Upper lobe of left lung (tissue), 4 donors: ENCODE measurements at regions not wholly inside any gene's neighbourhood (a gene's known extent, or its start where the extent isn't known, plus 50 kb on each side); places are given as distances from the start of the nearest gene placed in this dataset.
A peak's percentile ranks its signal among the peaks of the same experiment; 100 is the strongest.

Experiments
- EP300 ChIP-seq, 4 donors: sonication (generic); formaldehyde crosslinking; IDR thresholded peaks; one replicate each; pipeline ENCODE4 v1.5.1; 2017; ENCODE audit warnings: antibody characterized with exemption in 4 of 4, control low read depth in 2 of 4
- POLR2A ChIP-seq, 4 donors: fragments of 450-650 bp; IDR thresholded peaks; one replicate each; pipeline ENCODE4 v1.5.1; 2016 to 2017; ENCODE audit warnings: antibody characterized with exemption in 4 of 4, mild to moderate bottlenecking in 2 of 4
- POLR2AphosphoS5 ChIP-seq, 2 donors: sonication (generic); formaldehyde crosslinking; IDR thresholded peaks; one replicate each; pipeline ENCODE4 v1.5.1; 2017; ENCODE audit warnings: antibody characterized with exemption in 2 of 2
- TF ChIP-seq, protein P1 (sequence below), 6 experiments: fragments of 450-650 bp in 4 of 6; fragments of 200-600 bp in 2 of 6; sonication (generic) in 2 of 6; IDR thresholded peaks; one replicate each; pipeline ENCODE4 v1.5.1; 2016 to 2019; ENCODE audit warnings: antibody characterized with exemption in 6 of 6

DNA sequence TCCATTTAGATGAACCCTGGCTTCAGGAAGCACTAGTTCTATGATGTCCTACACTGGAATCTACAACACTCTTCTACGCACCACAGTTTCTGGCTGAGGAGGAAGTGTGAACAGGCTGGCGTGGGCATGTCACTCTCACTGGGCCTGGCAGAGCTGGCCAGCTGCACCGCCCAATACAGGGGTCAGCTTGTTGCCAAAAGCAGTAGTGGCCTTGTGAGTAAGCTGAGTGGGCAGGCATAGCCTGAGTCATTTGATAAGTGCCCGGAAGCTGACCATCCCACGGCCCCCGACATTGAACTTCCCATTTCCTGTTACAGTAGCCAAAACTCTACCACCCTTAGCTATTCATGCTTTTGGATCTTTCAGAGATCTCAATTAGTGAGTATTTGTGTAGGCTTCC lies 240.9 kb upstream of the SERP2 start:
- TF ChIP-seq, protein P1, sequence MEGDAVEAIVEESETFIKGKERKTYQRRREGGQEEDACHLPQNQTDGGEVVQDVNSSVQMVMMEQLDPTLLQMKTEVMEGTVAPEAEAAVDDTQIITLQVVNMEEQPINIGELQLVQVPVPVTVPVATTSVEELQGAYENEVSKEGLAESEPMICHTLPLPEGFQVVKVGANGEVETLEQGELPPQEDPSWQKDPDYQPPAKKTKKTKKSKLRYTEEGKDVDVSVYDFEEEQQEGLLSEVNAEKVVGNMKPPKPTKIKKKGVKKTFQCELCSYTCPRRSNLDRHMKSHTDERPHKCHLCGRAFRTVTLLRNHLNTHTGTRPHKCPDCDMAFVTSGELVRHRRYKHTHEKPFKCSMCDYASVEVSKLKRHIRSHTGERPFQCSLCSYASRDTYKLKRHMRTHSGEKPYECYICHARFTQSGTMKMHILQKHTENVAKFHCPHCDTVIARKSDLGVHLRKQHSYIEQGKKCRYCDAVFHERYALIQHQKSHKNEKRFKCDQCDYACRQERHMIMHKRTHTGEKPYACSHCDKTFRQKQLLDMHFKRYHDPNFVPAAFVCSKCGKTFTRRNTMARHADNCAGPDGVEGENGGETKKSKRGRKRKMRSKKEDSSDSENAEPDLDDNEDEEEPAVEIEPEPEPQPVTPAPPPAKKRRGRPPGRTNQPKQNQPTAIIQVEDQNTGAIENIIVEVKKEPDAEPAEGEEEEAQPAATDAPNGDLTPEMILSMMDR (IDR thresholded peaks at IDR 0.05), result no peak
- TF ChIP-seq POLR2AphosphoS5 (IDR thresholded peaks at IDR 0.05) (peak; percentile 38 to 55), EP300 (IDR thresholded peaks at IDR 0.05) (peak in 1 of 4 donors; percentile 29), POLR2A (IDR thresholded peaks at IDR 0.05) (no peak)
